ENCODE measurements at regions not wholly inside any gene's neighbourhood (a gene's known extent, or its start where the extent isn't known, plus 50 kb on each side); places are given as distances from the start of the nearest gene placed in this dataset.

GRCh38 chr1:182244451-182244850, 147.1 kb downstream of the GLUL start:
- Mint-ChIP-seq H3K4me1 (peaks cover 5% of the 10 kb centered on the region), H3K27ac (ENCODE audit: unreplicated experiment) (no peak overlapping the region), H3K27me3 (ENCODE audit: low read depth) (no peaks in the 10 kb centered on the region), H3K9me3 (peaks cover 2% of the 10 kb centered on the region), H3K4me3 (no peak overlapping the region), H3K36me3 (ENCODE audit: low read depth) (no peaks in the 10 kb centered on the region)
- DNase-seq (ENCODE audit: low read depth, low spot score) = no peak
- TF ChIP-seq CTCF (conservative IDR thresholded peaks at IDR 0.05) = no peak

DNA sequence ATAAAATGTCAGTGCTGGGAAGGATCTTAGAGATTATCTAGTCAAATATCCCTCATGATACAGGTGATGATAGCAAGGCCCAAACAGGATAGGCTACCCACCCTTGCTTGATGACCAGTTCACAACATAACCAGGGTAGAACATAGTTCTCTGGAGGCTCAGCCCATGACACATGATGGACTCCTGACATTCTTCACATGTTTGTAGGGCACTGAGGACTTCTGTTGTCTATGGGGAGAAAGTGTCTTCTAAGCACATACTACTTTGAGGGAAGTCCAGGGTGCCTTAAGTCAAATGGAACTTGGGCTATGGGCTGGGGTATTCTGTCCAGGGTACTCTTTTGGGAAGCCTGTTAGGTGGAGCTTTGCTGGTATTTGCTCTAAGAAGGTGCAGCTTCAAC, 148.9 kb downstream of the GLUL start:
- no peak for TF ChIP-seq CTCF (conservative IDR thresholded peaks at IDR 0.05)
- H3K27me3 Mint-ChIP-seq (ENCODE audit: low read depth) = no peaks in the 10 kb centered on the region
- H3K36me3 Mint-ChIP-seq (ENCODE audit: low read depth) = no peaks in the 10 kb centered on the region
- H3K27ac Mint-ChIP-seq (ENCODE audit: unreplicated experiment) = no peak overlapping the region
- H3K4me3 Mint-ChIP-seq = no peak overlapping the region
- H3K4me1 Mint-ChIP-seq = peaks cover 5% of the 10 kb centered on the region
- H3K9me3 Mint-ChIP-seq = peaks cover 2% of the 10 kb centered on the region
- DNase-seq (ENCODE audit: low read depth, low spot score) = no peak

- Mint-ChIP-seq H3K4me1 (peaks cover 16% of the 10 kb centered on the region), H3K36me3 (ENCODE audit: low read depth) (no peaks in the 10 kb centered on the region), H3K9me3 (no peaks in the 10 kb centered on the region), H3K27me3 (ENCODE audit: low read depth) (no peaks in the 10 kb centered on the region), H3K4me3 (no peak overlapping the region), H3K27ac (ENCODE audit: unreplicated experiment) (no peak overlapping the region)
- no peak for DNase-seq (ENCODE audit: low read depth, low spot score)
- TF ChIP-seq CTCF (conservative IDR thresholded peaks at IDR 0.05) = no peak
Measured at GRCh38 chr1:182240085-182240484, 151.5 kb downstream of the GLUL start.

DNA sequence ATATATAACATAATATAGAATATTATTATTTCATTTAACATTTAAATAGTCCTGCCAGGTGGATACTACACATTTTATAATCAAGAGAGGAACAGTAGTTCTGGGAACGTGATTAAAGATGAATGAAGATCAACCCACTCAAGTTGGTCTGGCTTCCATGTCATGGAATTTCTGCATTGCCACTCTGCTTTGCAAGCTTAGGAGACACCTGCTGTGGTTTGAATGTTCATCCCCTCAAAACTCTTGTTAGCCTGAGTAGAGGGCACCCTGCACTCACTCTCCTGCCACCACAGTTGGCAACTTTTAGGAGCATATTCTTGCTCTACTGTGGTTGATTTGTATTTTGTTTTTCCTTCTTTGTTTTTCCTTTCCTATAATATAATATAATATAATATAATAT, 153.2 kb downstream of the GLUL start:
- Mint-ChIP-seq H3K27me3 (ENCODE audit: low read depth) (no peaks in the 10 kb centered on the region), H3K4me3 (no peak overlapping the region), H3K4me1 (peaks cover 16% of the 10 kb centered on the region), H3K36me3 (ENCODE audit: low read depth) (no peaks in the 10 kb centered on the region), H3K9me3 (no peaks in the 10 kb centered on the region), H3K27ac (ENCODE audit: unreplicated experiment) (no peak overlapping the region)
- TF ChIP-seq CTCF (conservative IDR thresholded peaks at IDR 0.05) = no peak
- no peak for DNase-seq (ENCODE audit: low read depth, low spot score)

GRCh38 chr1:182237329-182237728, 154.3 kb downstream of the GLUL start:
- Mint-ChIP-seq H3K36me3 (ENCODE audit: low read depth) (no peaks in the 10 kb centered on the region), H3K4me1 (peaks cover 16% of the 10 kb centered on the region), H3K27ac (ENCODE audit: unreplicated experiment) (no peak overlapping the region), H3K9me3 (no peaks in the 10 kb centered on the region), H3K4me3 (no peak overlapping the region), H3K27me3 (ENCODE audit: low read depth) (no peaks in the 10 kb centered on the region)
- TF ChIP-seq CTCF (conservative IDR thresholded peaks at IDR 0.05) = no peak
- no peak for DNase-seq (ENCODE audit: low read depth, low spot score)

GRCh38 chr1:182236651-182237077, 154.9 kb downstream of the GLUL start:
- no peak overlapping the region for H3K27ac Mint-ChIP-seq (ENCODE audit: unreplicated experiment)
- DNase-seq (ENCODE audit: low read depth, low spot score) = no peak
- H3K36me3 Mint-ChIP-seq (ENCODE audit: low read depth) = no peaks in the 10 kb centered on the region
- no peaks in the 10 kb centered on the region for H3K27me3 Mint-ChIP-seq (ENCODE audit: low read depth)
- peaks cover 16% of the 10 kb centered on the region for H3K4me1 Mint-ChIP-seq
- no peak for TF ChIP-seq CTCF (conservative IDR thresholded peaks at IDR 0.05)
- H3K4me3 Mint-ChIP-seq = no peak overlapping the region
- no peaks in the 10 kb centered on the region for H3K9me3 Mint-ChIP-seq

All from neural crest cell (in vitro differentiated cells).